ENCODE measurements at regions not wholly inside any gene's neighbourhood (a gene's known extent, or its start where the extent isn't known, plus 50 kb on each side); places are given as distances from the start of the nearest gene placed in this dataset.
A peak's percentile ranks its signal among the peaks of the same experiment; 100 is the strongest.

- TF ChIP-seq TEAD4 (IDR thresholded peaks at IDR 0.05) (peak; percentile 79), RAD21 (IDR thresholded peaks at IDR 0.05; ENCODE audit: low read depth) (no peak; the same call in 1 of the 2 replicates), EGR1 (IDR thresholded peaks at IDR 0.05) (no peak), MAX (IDR thresholded peaks at IDR 0.05) (no peak; the same call in 1 of the 2 replicates)
Observed at GRCh38 chr13:97141564-97142005, 80.5 kb upstream of the MBNL2 start.

Measured in Ishikawa (cell line).